HL-60 (cell line): ENCODE measurements at regions not wholly inside any gene's neighbourhood (a gene's known extent, or its start where the extent isn't known, plus 50 kb on each side); places are given as distances from the start of the nearest gene placed in this dataset.

Experiments used
- DNase-seq, 2 experiments: peaks; one replicate each; pipeline ENCODE4 v3.0.0-alpha.2; 2010 to 2020; ENCODE audit warnings: low read depth in 1 of 2, low spot score in 1 of 2
- H3K27ac ChIP-seq: fragments of 250-450 bp; sonication (Bioruptor Pico); replicated peaks from 2 replicates; pipeline ENCODE4 v1.5.1; 2020; ENCODE audit warnings: mild to moderate bottlenecking, moderate library complexity
- H3K27me3 ChIP-seq: fragments of 250-450 bp; sonication (Bioruptor Pico); 2 replicates; pipeline ENCODE4 v1.5.1; 2021; ENCODE audit warnings: mild to moderate bottlenecking, moderate library complexity; ENCODE audit not compliant: insufficient read depth, poor library complexity, severe bottlenecking
- H3K4me3 ChIP-seq: replicated peaks from 2 replicates; pipeline ENCODE4 v1.5.1; 2011; ENCODE audit warnings: mild to moderate bottlenecking, control low read depth, low read length; ENCODE audit not compliant: insufficient read depth
- CTCF ChIP-seq: IDR thresholded peaks from one replicate; pipeline ENCODE4 v1.5.1; 2011; ENCODE audit warnings: low read length, control low read depth, inconsistent platforms; ENCODE audit not compliant: insufficient read depth
- GABPA ChIP-seq: IDR thresholded peaks from 2 replicates; pipeline ENCODE4 v1.6.1; 2012; ENCODE audit warnings: low read depth
- POLR2AphosphoS5 ChIP-seq: IDR thresholded peaks from 2 replicates; pipeline ENCODE4 v1.6.1; 2012; ENCODE audit warnings: low read depth
- REST ChIP-seq: IDR thresholded peaks from 2 replicates; pipeline ENCODE4 v1.6.1; 2012; ENCODE audit warnings: low read depth; ENCODE audit not compliant: insufficient replicate concordance
- SPI1 ChIP-seq: IDR thresholded peaks from 2 replicates; pipeline ENCODE4 v1.6.1; 2012; ENCODE audit warnings: low read depth, mild to moderate bottlenecking, borderline replicate concordance

- TF ChIP-seq REST = no peak
- TF ChIP-seq GABPA = no peak
- TF ChIP-seq SPI1 = no peak
- TF ChIP-seq POLR2AphosphoS5 = no peak
- TF ChIP-seq CTCF = no peak
- Histone ChIP-seq H3K27ac (no peak overlapping the region), H3K27me3 (no peaks in the 10 kb centered on the region), H3K4me3 (no peak overlapping the region)
- DNase-seq = no peak
Observed at GRCh38 chr5:147998704-147999103, 65.1 kb upstream of the SPINK5 start.

GRCh38 chr5:147997486-147997885, 66.3 kb upstream of the SPINK5 start:
- TF ChIP-seq GABPA = no peak
- no peak for TF ChIP-seq SPI1
- no peak for TF ChIP-seq REST
- TF ChIP-seq POLR2AphosphoS5 = no peak
- Histone ChIP-seq H3K27ac (no peak overlapping the region), H3K27me3 (no peaks in the 10 kb centered on the region), H3K4me3 (no peak overlapping the region)
- DNase-seq = no peak

GRCh38 chr5:147996379-147996778, 67.4 kb upstream of the SPINK5 start:
- Histone ChIP-seq H3K4me3 (no peak overlapping the region), H3K27me3 (no peaks in the 10 kb centered on the region), H3K27ac (no peak overlapping the region)
- no peak for TF ChIP-seq GABPA
- no peak for TF ChIP-seq CTCF
- TF ChIP-seq POLR2AphosphoS5 = no peak
- TF ChIP-seq REST = no peak
- TF ChIP-seq SPI1 = no peak
- DNase-seq = no peak

GRCh38 chr5:147995846-147996245, 67.9 kb upstream of the SPINK5 start:
- Histone ChIP-seq H3K27ac (no peak overlapping the region), H3K4me3 (no peak overlapping the region), H3K27me3 (no peaks in the 10 kb centered on the region)
- no peak for DNase-seq
- TF ChIP-seq POLR2AphosphoS5 (no peak), REST (no peak), CTCF (no peak), GABPA (no peak), SPI1 (no peak)
